GM23338 (cell line): ENCODE measurements at regions not wholly inside any gene's neighbourhood (a gene's known extent, or its start where the extent isn't known, plus 50 kb on each side); places are given as distances from the start of the nearest gene placed in this dataset.

Experiments used
- ATAC-seq: fragments of 200-7000 bp; cut with Tn5 transposase; 3 replicates; pipeline ENCODE4 v1.9.1; 2020
- DNase-seq: peaks from one replicate; pipeline ENCODE4 v3.0.0-alpha.2; 2015; ENCODE audit warnings: low spot score
- H2AFZ ChIP-seq: fragments of 200-600 bp; sonication (generic); 2 replicates; pipeline ENCODE4 v1.8.0; 2016; ENCODE audit warnings: antibody characterized with exemption, mild to moderate bottlenecking, moderate library complexity
- H3F3A ChIP-seq: fragments of 200-600 bp; sonication (generic); replicated peaks from 2 replicates; pipeline ENCODE4 v1.8.0; 2017; ENCODE audit warnings: antibody characterized with exemption, mixed run types, low read depth
- H3K27ac ChIP-seq: fragments of 200-600 bp; sonication (generic); 2 replicates; pipeline ENCODE4 v1.6.1; 2016; ENCODE audit warnings: low read depth
- H3K27me3 ChIP-seq: fragments of 200-600 bp; sonication (generic); 2 replicates; pipeline ENCODE4 v1.8.0; 2016; ENCODE audit warnings: mild to moderate bottlenecking, mixed run types, moderate library complexity; ENCODE audit not compliant: insufficient read depth
- H3K36me3 ChIP-seq: fragments of 200-600 bp; sonication (generic); 2 replicates; pipeline ENCODE4 v1.8.0; 2016; ENCODE audit warnings: mild to moderate bottlenecking; ENCODE audit not compliant: insufficient read depth
- H3K4me1 ChIP-seq: fragments of 200-600 bp; sonication (generic); 2 replicates; pipeline ENCODE4 v1.8.0; 2016; ENCODE audit warnings: mild to moderate bottlenecking, moderate library complexity; ENCODE audit not compliant: insufficient read depth
- H3K4me2 ChIP-seq: fragments of 200-600 bp; sonication (generic); 2 replicates; pipeline ENCODE4 v1.7.1; 2017; ENCODE audit warnings: mixed run types
- H3K4me3 ChIP-seq: fragments of 200-600 bp; sonication (generic); 2 replicates; pipeline ENCODE4 v1.6.1; 2016; ENCODE audit warnings: mixed run types
- H3K79me2 ChIP-seq: fragments of 200-600 bp; sonication (generic); replicated peaks from 2 replicates; pipeline ENCODE4 v1.8.0; 2017; ENCODE audit warnings: mild to moderate bottlenecking; ENCODE audit not compliant: insufficient read depth
- H3K9me2 ChIP-seq: fragments of 200-600 bp; sonication (generic); 2 replicates; pipeline ENCODE4 v1.8.0; 2017; ENCODE audit not compliant: insufficient read depth
- H4K20me1 ChIP-seq: fragments of 200-600 bp; sonication (generic); replicated peaks from 2 replicates; pipeline ENCODE4 v1.8.0; 2017; ENCODE audit warnings: mild to moderate bottlenecking; ENCODE audit not compliant: insufficient read depth
- H3K27ac Mint-ChIP-seq: 2 replicates; pipeline ENCODE4 v1.8.0; 2020; ENCODE audit warnings: inconsistent platforms, mild to moderate bottlenecking, moderate library complexity, mixed read lengths
- H3K27me3 Mint-ChIP-seq: 3 replicates; pipeline ENCODE4 v1.8.0; 2022; ENCODE audit warnings: low read depth, mild to moderate bottlenecking, moderate library complexity, mixed read lengths, inconsistent platforms; ENCODE audit not compliant: insufficient read depth, poor library complexity
- H3K36me3 Mint-ChIP-seq: 3 replicates; pipeline ENCODE4 v1.8.0; 2021; ENCODE audit warnings: low read depth, mild to moderate bottlenecking, inconsistent platforms, moderate library complexity, mixed read lengths
- H3K4me1 Mint-ChIP-seq: 3 replicates; pipeline ENCODE4 v1.8.0; 2020; ENCODE audit warnings: mild to moderate bottlenecking, inconsistent platforms, mixed read lengths
- H3K4me3 Mint-ChIP-seq: 3 replicates; pipeline ENCODE4 v1.8.0; 2021; ENCODE audit warnings: moderate library complexity, mild to moderate bottlenecking, inconsistent platforms, mixed read lengths
- H3K9me3 Mint-ChIP-seq: 3 replicates; pipeline ENCODE4 v1.8.0; 2020; ENCODE audit warnings: moderate library complexity, mild to moderate bottlenecking, inconsistent platforms, mixed read lengths
- CREB1 ChIP-seq: fragments of 250-450 bp; sonication (Bioruptor Pico); IDR thresholded peaks from 2 replicates; pipeline ENCODE4 v1.5.0; 2020; ENCODE audit warnings: low read depth, mild to moderate bottlenecking, moderate library complexity
- EZH2 ChIP-seq: fragments of 200-600 bp; sonication (generic); IDR thresholded peaks from one replicate; pipeline ENCODE4 v1.8.0; 2017; ENCODE audit warnings: antibody characterized with exemption, mild to moderate bottlenecking, low read depth; ENCODE audit not compliant: unreplicated experiment
- EZH2phosphoT487 ChIP-seq: fragments of 200-600 bp; sonication (generic); IDR thresholded peaks from one replicate; pipeline ENCODE4 v1.8.1; 2018; ENCODE audit warnings: antibody characterized with exemption; ENCODE audit not compliant: unreplicated experiment
- JUNB ChIP-seq: IDR thresholded peaks from one replicate; pipeline ENCODE4 v1.6.1; 2016; ENCODE audit warnings: antibody characterized with exemption; ENCODE audit not compliant: unreplicated experiment
- NANOG ChIP-seq: IDR thresholded peaks from 2 replicates; pipeline ENCODE4 v1.6.1; 2016; ENCODE audit warnings: antibody characterized with exemption, borderline replicate concordance
- POLR2AphosphoS5 ChIP-seq: IDR thresholded peaks from 2 replicates; pipeline ENCODE4 v1.6.1; 2016; ENCODE audit warnings: antibody characterized with exemption, low read depth
- ZNF114 ChIP-seq: fragments of 250-450 bp; sonication (Bioruptor Pico); IDR thresholded peaks from 2 replicates; pipeline ENCODE4 v1.5.0; 2020; ENCODE audit warnings: mild to moderate bottlenecking, moderate library complexity
- ZNF331 ChIP-seq: fragments of 250-450 bp; sonication (Bioruptor Pico); IDR thresholded peaks from 2 replicates; pipeline ENCODE4 v1.5.0; 2020; ENCODE audit warnings: low read depth, mild to moderate bottlenecking, moderate library complexity
- TF ChIP-seq, protein P1 (sequence below): fragments of 250-450 bp; sonication (Bioruptor Pico); IDR thresholded peaks from 2 replicates; pipeline ENCODE4 v1.5.0; 2020; ENCODE audit warnings: mild to moderate bottlenecking, moderate library complexity
- TF ChIP-seq, protein P2 (sequence below), 2 experiments: fragments of 200-600 bp in 1 of 2; sonication (generic) in 1 of 2; conservative IDR thresholded peaks; 2 replicates each; pipeline versions ENCODE4 v1.5.1 to v1.6.1; 2016 to 2017; ENCODE audit warnings: antibody characterized with exemption in 2 of 2, low read depth in 2 of 2, mild to moderate bottlenecking in 2 of 2, moderate library complexity in 1 of 2

DNA sequence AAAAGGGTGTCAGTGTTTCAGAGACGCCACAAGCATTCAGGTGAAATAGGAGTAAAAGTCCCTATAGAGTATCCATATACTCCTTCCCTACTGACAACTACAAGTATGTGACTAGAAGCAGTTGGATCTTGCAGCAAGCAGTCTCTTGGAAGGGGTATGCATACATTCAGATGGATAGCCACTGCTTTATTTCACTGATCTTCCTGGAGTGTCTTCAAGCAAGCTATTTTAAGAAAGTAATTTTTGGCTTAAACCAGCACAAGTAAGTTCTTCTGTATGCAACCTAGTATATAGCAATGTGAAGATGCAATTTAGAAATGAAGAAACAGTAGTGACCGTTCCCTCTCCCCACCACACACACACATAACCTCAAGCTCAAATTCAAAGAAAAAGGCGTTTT is 446.8 kb upstream of the CDH18 start:
- Histone ChIP-seq H3K4me3 (no peak overlapping the region), H3K27me3 (no peaks in the 10 kb centered on the region), H3K9me2 (no peaks in the 10 kb centered on the region), H4K20me1 (no peaks in the 10 kb centered on the region), H3K4me2 (no peak overlapping the region), H3K79me2 (no peaks in the 10 kb centered on the region), H3K27ac (no peak overlapping the region), H2AFZ (no peak overlapping the region), H3K36me3 (no peaks in the 10 kb centered on the region), H3F3A (no peaks in the 10 kb centered on the region), H3K4me1 (no peaks in the 10 kb centered on the region)
- no peaks in the 10 kb centered on the region for H3K36me3 Mint-ChIP-seq
- DNase-seq (no peak), ATAC-seq (no peak)
- TF ChIP-seq EZH2 (no peak), CREB1 (CRISPR knock-in tag) (no peak)
- peaks cover 3% of the 10 kb centered on the region; the same call in 1 of the 3 replicates for H3K4me1 Mint-ChIP-seq
- H3K27me3 Mint-ChIP-seq, result no peaks in the 10 kb centered on the region
- H3K27ac Mint-ChIP-seq, result no peak overlapping the region; the same call in 1 of the 2 replicates
- no peaks in the 10 kb centered on the region for H3K9me3 Mint-ChIP-seq
- H3K4me3 Mint-ChIP-seq, result no peak overlapping the region

DNA sequence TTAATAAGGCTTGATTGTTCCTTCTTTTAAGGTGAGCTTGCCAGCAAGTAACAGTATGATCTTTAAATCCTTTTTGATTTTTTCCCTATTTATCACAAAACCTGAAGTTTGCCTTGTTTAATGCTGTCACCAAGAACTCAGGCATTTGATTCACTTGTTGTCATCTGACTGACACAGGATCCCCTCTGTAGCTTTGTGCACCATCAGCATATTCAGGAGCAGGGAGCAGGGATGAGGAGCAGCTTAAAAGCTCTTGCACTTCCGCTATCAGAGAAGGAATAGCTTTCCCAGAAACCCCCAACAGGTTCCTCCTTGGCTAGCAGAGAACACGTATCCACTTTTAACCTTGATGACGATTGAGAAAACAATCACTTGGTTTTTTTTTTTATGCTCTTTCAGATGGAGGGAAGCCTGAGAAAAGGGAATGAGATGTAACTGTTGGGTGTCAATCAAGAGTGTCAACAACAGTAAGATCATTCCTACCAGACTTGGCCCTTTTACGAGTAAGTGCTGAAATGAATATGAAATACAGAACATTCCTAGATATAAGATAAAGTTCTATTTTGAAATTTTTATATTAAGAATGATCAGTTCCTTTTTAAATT is 433.1 kb upstream of the CDH18 start:
- H3F3A ChIP-seq, result no peaks in the 10 kb centered on the region
- H3K27me3 ChIP-seq, result no peaks in the 10 kb centered on the region
- ATAC-seq, result peak; percentile 50
- no peaks in the 10 kb centered on the region for H3K36me3 Mint-ChIP-seq
- no peaks in the 10 kb centered on the region for H3K9me2 ChIP-seq
- H3K36me3 ChIP-seq, result no peaks in the 10 kb centered on the region
- H3K27me3 Mint-ChIP-seq, result no peaks in the 10 kb centered on the region
- no peak overlapping the region for H3K4me3 ChIP-seq
- no peak overlapping the region for H3K27ac Mint-ChIP-seq
- peak overlapping the region; percentile 19; the same call in 1 of the 2 replicates for H2AFZ ChIP-seq
- H3K27ac ChIP-seq, result no peak overlapping the region
- no peaks in the 10 kb centered on the region for H3K79me2 ChIP-seq
- peak; percentile 46 for DNase-seq
- H3K4me2 ChIP-seq, result no peak overlapping the region
- peaks cover 5% of the 10 kb centered on the region; the same call in 2 of the 3 replicates for H3K4me1 Mint-ChIP-seq
- no peaks in the 10 kb centered on the region for H3K9me3 Mint-ChIP-seq
- no peaks in the 10 kb centered on the region for H4K20me1 ChIP-seq
- H3K4me1 ChIP-seq, result no peaks in the 10 kb centered on the region
- H3K4me3 Mint-ChIP-seq, result no peak overlapping the region
- TF ChIP-seq ZNF331 (CRISPR knock-in tag) (no peak), NANOG (no peak), CREB1 (CRISPR knock-in tag) (no peak), EZH2phosphoT487 (no peak), JUNB (no peak), EZH2 (no peak), ZNF114 (CRISPR knock-in tag) (no peak), POLR2AphosphoS5 (no peak)
- TF ChIP-seq, protein P1, sequence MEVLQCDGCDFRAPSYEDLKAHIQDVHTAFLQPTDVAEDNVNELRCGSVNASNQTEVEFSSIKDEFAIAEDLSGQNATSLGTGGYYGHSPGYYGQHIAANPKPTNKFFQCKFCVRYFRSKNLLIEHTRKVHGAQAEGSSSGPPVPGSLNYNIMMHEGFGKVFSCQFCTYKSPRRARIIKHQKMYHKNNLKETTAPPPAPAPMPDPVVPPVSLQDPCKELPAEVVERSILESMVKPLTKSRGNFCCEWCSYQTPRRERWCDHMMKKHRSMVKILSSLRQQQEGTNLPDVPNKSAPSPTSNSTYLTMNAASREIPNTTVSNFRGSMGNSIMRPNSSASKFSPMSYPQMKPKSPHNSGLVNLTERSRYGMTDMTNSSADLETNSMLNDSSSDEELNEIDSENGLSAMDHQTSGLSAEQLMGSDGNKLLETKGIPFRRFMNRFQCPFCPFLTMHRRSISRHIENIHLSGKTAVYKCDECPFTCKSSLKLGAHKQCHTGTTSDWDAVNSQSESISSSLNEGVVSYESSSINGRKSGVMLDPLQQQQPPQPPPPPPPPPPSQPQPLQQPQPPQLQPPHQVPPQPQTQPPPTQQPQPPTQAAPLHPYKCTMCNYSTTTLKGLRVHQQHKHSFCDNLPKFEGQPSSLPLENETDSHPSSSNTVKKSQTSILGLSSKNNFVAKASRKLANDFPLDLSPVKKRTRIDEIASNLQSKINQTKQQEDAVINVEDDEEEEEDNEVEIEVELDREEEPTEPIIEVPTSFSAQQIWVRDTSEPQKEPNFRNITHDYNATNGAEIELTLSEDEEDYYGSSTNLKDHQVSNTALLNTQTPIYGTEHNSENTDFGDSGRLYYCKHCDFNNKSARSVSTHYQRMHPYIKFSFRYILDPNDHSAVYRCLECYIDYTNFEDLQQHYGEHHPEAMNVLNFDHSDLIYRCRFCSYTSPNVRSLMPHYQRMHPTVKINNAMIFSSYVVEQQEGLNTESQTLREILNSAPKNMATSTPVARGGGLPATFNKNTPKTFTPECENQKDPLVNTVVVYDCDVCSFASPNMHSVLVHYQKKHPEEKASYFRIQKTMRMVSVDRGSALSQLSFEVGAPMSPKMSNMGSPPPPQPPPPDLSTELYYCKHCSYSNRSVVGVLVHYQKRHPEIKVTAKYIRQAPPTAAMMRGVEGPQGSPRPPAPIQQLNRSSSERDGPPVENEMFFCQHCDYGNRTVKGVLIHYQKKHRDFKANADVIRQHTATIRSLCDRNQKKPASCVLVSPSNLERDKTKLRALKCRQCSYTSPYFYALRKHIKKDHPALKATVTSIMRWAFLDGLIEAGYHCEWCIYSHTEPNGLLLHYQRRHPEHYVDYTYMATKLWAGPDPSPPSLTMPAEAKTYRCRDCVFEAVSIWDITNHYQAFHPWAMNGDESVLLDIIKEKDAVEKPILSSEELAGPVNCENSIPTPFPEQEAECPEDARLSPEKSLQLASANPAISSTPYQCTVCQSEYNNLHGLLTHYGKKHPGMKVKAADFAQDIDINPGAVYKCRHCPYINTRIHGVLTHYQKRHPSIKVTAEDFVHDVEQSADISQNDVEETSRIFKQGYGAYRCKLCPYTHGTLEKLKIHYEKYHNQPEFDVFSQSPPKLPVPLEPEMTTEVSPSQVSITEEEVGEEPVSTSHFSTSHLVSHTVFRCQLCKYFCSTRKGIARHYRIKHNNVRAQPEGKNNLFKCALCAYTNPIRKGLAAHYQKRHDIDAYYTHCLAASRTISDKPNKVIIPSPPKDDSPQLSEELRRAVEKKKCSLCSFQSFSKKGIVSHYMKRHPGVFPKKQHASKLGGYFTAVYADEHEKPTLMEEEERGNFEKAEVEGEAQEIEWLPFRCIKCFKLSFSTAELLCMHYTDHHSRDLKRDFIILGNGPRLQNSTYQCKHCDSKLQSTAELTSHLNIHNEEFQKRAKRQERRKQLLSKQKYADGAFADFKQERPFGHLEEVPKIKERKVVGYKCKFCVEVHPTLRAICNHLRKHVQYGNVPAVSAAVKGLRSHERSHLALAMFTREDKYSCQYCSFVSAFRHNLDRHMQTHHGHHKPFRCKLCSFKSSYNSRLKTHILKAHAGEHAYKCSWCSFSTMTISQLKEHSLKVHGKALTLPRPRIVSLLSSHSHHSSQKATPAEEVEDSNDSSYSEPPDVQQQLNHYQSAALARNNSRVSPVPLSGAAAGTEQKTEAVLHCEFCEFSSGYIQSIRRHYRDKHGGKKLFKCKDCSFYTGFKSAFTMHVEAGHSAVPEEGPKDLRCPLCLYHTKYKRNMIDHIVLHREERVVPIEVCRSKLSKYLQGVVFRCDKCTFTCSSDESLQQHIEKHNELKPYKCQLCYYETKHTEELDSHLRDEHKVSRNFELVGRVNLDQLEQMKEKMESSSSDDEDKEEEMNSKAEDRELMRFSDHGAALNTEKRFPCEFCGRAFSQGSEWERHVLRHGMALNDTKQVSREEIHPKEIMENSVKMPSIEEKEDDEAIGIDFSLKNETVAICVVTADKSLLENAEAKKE (CRISPR knock-in tag), result no peak
- TF ChIP-seq, protein P2, sequence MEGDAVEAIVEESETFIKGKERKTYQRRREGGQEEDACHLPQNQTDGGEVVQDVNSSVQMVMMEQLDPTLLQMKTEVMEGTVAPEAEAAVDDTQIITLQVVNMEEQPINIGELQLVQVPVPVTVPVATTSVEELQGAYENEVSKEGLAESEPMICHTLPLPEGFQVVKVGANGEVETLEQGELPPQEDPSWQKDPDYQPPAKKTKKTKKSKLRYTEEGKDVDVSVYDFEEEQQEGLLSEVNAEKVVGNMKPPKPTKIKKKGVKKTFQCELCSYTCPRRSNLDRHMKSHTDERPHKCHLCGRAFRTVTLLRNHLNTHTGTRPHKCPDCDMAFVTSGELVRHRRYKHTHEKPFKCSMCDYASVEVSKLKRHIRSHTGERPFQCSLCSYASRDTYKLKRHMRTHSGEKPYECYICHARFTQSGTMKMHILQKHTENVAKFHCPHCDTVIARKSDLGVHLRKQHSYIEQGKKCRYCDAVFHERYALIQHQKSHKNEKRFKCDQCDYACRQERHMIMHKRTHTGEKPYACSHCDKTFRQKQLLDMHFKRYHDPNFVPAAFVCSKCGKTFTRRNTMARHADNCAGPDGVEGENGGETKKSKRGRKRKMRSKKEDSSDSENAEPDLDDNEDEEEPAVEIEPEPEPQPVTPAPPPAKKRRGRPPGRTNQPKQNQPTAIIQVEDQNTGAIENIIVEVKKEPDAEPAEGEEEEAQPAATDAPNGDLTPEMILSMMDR (conservative IDR thresholded peaks at IDR 0.05; ENCODE audit: low read depth in 2 of 2), result no peak
